ENCODE measurements at regions not wholly inside any gene's neighbourhood (a gene's known extent, or its start where the extent isn't known, plus 50 kb on each side); places are given as distances from the start of the nearest gene placed in this dataset.

GRCh38 chr2:240215676-240216051, 75.2 kb upstream of the OTOS start:
- TF ChIP-seq, protein P1, sequence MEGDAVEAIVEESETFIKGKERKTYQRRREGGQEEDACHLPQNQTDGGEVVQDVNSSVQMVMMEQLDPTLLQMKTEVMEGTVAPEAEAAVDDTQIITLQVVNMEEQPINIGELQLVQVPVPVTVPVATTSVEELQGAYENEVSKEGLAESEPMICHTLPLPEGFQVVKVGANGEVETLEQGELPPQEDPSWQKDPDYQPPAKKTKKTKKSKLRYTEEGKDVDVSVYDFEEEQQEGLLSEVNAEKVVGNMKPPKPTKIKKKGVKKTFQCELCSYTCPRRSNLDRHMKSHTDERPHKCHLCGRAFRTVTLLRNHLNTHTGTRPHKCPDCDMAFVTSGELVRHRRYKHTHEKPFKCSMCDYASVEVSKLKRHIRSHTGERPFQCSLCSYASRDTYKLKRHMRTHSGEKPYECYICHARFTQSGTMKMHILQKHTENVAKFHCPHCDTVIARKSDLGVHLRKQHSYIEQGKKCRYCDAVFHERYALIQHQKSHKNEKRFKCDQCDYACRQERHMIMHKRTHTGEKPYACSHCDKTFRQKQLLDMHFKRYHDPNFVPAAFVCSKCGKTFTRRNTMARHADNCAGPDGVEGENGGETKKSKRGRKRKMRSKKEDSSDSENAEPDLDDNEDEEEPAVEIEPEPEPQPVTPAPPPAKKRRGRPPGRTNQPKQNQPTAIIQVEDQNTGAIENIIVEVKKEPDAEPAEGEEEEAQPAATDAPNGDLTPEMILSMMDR (IDR thresholded peaks at IDR 0.05) = no peak
- no peak for TF ChIP-seq EZH2 (IDR thresholded peaks at IDR 0.05)
